ENCODE measurements at regions not wholly inside any gene's neighbourhood (a gene's known extent, or its start where the extent isn't known, plus 50 kb on each side); places are given as distances from the start of the nearest gene placed in this dataset.
"Not testable (repeated sequence)": the region's sequence is repeated elsewhere in the genome, so short reads cannot be mapped to it uniquely, and the experiment has no call there.

- TF ChIP-seq, protein P1, sequence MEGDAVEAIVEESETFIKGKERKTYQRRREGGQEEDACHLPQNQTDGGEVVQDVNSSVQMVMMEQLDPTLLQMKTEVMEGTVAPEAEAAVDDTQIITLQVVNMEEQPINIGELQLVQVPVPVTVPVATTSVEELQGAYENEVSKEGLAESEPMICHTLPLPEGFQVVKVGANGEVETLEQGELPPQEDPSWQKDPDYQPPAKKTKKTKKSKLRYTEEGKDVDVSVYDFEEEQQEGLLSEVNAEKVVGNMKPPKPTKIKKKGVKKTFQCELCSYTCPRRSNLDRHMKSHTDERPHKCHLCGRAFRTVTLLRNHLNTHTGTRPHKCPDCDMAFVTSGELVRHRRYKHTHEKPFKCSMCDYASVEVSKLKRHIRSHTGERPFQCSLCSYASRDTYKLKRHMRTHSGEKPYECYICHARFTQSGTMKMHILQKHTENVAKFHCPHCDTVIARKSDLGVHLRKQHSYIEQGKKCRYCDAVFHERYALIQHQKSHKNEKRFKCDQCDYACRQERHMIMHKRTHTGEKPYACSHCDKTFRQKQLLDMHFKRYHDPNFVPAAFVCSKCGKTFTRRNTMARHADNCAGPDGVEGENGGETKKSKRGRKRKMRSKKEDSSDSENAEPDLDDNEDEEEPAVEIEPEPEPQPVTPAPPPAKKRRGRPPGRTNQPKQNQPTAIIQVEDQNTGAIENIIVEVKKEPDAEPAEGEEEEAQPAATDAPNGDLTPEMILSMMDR (IDR thresholded peaks at IDR 0.05; ENCODE audit: low read depth, low read length) = not testable (repeated sequence)
- not testable (repeated sequence) for TF ChIP-seq EZH2phosphoT487 (IDR thresholded peaks at IDR 0.05; ENCODE audit: low read depth)
Observed at GRCh38 chr22:11302904-11303303, 4225.1 kb upstream of the OR11H1 start.
